GM12892 (cell line): ENCODE measurements at regions not wholly inside any gene's neighbourhood (a gene's known extent, or its start where the extent isn't known, plus 50 kb on each side); places are given as distances from the start of the nearest gene placed in this dataset.

Experiments used
- POLR2A ChIP-seq: IDR thresholded peaks from 2 replicates; pipeline ENCODE4 v1.6.1; 2011; ENCODE audit warnings: low read depth, low read length, control low read depth
- POLR2AphosphoS5 ChIP-seq: IDR thresholded peaks from 2 replicates; pipeline ENCODE4 v1.6.1; 2011; ENCODE audit warnings: low read depth, low read length, control low read depth
- TAF1 ChIP-seq: IDR thresholded peaks from 2 replicates; pipeline ENCODE4 v1.6.1; 2011; ENCODE audit warnings: low read depth, mild to moderate bottlenecking, control low read depth, low read length, borderline replicate concordance

- no peak for TF ChIP-seq POLR2A
- TF ChIP-seq TAF1: no peak
- TF ChIP-seq POLR2AphosphoS5: no peak
These were observed 111.0 kb upstream of the RALGAPA2 start for GRCh38 chr20:20823476-20823881.
